ENCODE measurements at regions not wholly inside any gene's neighbourhood (a gene's known extent, or its start where the extent isn't known, plus 50 kb on each side); places are given as distances from the start of the nearest gene placed in this dataset.

DNA sequence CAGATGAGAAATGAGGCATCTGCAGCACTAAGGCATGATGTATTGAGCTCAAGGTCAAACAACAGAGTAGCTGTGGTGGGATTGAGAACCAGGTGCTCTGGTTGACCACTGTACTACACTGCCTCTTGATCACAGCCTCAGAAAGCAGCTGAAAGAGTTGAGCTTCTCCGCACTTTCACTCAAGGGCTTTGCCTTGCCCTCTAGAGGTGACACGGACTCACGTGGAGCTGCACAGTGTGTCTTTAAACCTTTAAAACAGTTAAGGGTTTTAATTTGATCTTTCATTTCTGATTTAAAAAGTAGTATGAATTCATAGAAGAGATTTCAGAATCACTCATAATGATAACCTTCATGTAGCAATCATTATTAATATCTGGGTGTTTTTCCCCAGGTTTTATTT lies 132.5 kb downstream of the RWDD3 start:
- no peaks in the 10 kb centered on the region for H3K9me3 ChIP-seq (ENCODE audit: control insufficient read depth, insufficient read depth, low read depth, low read length)
- ChIA-PET POLR2A (no interaction called here), CTCF (interaction anchor here (0.6 kb wide), 1 partner anchor 56 kb away, joined by 4 read pairs; no protein-coding TSS in a partner anchor)
- H3K27ac ChIP-seq (ENCODE audit: extremely low read depth, low read depth, low read length): no peak overlapping the region
- no peak overlapping the region for H3K4me3 ChIP-seq (ENCODE audit: low read depth, low read length)
- H3K36me3 ChIP-seq (ENCODE audit: control insufficient read depth in 2 of 2, insufficient read depth in 1 of 2, low read length in 2 of 2): no peaks in the 10 kb centered on the region
- H3K4me1 ChIP-seq (ENCODE audit: control insufficient read depth, insufficient read depth, low read length): no peaks in the 10 kb centered on the region
- TF ChIP-seq ZNF747 (tag by site-specific recombination; IDR thresholded peaks at IDR 0.05) (no peak), HOXD13 (CRISPR knock-in tag; IDR thresholded peaks at IDR 0.05; ENCODE audit: borderline replicate concordance) (no peak), ZNF776 (tag by site-specific recombination; IDR thresholded peaks at IDR 0.05; ENCODE audit: borderline replicate concordance) (no peak), ZNF530 (tag by site-specific recombination; IDR thresholded peaks at IDR 0.05; ENCODE audit: low read depth) (no peak), RBAK (tag by site-specific recombination; IDR thresholded peaks at IDR 0.05) (no peak), ZNF423 (tag by site-specific recombination; IDR thresholded peaks at IDR 0.05) (no peak), ZFP41 (tag by site-specific recombination; IDR thresholded peaks at IDR 0.05; ENCODE audit: borderline replicate concordance) (no peak), ZNF837 (tag by site-specific recombination; IDR thresholded peaks at IDR 0.05) (no peak), ZSCAN16 (tag by site-specific recombination; IDR thresholded peaks at IDR 0.05) (no peak), ZNF777 (tag by site-specific recombination; IDR thresholded peaks at IDR 0.05; ENCODE audit: borderline replicate concordance) (no peak)
- TF ChIP-seq, protein P1, sequence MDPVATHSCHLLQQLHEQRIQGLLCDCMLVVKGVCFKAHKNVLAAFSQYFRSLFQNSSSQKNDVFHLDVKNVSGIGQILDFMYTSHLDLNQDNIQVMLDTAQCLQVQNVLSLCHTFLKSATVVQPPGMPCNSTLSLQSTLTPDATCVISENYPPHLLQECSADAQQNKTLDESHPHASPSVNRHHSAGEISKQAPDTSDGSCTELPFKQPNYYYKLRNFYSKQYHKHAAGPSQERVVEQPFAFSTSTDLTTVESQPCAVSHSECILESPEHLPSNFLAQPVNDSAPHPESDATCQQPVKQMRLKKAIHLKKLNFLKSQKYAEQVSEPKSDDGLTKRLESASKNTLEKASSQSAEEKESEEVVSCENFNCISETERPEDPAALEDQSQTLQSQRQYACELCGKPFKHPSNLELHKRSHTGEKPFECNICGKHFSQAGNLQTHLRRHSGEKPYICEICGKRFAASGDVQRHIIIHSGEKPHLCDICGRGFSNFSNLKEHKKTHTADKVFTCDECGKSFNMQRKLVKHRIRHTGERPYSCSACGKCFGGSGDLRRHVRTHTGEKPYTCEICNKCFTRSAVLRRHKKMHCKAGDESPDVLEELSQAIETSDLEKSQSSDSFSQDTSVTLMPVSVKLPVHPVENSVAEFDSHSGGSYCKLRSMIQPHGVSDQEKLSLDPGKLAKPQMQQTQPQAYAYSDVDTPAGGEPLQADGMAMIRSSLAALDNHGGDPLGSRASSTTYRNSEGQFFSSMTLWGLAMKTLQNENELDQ (tag by site-specific recombination; IDR thresholded peaks at IDR 0.05; ENCODE audit: low read depth): no peak
- TF ChIP-seq, protein P2, sequence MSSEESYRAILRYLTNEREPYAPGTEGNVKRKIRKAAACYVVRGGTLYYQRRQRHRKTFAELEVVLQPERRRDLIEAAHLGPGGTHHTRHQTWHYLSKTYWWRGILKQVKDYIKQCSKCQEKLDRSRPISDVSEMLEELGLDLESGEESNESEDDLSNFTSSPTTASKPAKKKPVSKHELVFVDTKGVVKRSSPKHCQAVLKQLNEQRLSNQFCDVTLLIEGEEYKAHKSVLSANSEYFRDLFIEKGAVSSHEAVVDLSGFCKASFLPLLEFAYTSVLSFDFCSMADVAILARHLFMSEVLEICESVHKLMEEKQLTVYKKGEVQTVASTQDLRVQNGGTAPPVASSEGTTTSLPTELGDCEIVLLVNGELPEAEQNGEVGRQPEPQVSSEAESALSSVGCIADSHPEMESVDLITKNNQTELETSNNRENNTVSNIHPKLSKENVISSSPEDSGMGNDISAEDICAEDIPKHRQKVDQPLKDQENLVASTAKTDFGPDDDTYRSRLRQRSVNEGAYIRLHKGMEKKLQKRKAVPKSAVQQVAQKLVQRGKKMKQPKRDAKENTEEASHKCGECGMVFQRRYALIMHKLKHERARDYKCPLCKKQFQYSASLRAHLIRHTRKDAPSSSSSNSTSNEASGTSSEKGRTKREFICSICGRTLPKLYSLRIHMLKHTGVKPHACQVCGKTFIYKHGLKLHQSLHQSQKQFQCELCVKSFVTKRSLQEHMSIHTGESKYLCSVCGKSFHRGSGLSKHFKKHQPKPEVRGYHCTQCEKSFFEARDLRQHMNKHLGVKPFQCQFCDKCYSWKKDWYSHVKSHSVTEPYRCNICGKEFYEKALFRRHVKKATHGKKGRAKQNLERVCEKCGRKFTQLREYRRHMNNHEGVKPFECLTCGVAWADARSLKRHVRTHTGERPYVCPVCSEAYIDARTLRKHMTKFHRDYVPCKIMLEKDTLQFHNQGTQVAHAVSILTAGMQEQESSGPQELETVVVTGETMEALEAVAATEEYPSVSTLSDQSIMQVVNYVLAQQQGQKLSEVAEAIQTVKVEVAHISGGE (tag by site-specific recombination; conservative IDR thresholded peaks at IDR 0.05; ENCODE audit: low read depth): no peak
- TF ChIP-seq, protein P3, sequence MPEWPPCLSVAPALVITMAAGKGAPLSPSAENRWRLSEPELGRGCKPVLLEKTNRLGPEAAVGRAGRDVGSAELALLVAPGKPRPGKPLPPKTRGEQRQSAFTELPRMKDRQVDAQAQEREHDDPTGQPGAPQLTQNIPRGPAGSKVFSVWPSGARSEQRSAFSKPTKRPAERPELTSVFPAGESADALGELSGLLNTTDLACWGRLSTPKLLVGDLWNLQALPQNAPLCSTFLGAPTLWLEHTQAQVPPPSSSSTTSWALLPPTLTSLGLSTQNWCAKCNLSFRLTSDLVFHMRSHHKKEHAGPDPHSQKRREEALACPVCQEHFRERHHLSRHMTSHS (tag by site-specific recombination; IDR thresholded peaks at IDR 0.05): no peak
- TF ChIP-seq, protein P4, sequence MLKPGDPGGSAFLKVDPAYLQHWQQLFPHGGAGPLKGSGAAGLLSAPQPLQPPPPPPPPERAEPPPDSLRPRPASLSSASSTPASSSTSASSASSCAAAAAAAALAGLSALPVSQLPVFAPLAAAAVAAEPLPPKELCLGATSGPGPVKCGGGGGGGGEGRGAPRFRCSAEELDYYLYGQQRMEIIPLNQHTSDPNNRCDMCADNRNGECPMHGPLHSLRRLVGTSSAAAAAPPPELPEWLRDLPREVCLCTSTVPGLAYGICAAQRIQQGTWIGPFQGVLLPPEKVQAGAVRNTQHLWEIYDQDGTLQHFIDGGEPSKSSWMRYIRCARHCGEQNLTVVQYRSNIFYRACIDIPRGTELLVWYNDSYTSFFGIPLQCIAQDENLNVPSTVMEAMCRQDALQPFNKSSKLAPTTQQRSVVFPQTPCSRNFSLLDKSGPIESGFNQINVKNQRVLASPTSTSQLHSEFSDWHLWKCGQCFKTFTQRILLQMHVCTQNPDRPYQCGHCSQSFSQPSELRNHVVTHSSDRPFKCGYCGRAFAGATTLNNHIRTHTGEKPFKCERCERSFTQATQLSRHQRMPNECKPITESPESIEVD (tag by site-specific recombination; IDR thresholded peaks at IDR 0.05): no peak
- TF ChIP-seq, protein P5, sequence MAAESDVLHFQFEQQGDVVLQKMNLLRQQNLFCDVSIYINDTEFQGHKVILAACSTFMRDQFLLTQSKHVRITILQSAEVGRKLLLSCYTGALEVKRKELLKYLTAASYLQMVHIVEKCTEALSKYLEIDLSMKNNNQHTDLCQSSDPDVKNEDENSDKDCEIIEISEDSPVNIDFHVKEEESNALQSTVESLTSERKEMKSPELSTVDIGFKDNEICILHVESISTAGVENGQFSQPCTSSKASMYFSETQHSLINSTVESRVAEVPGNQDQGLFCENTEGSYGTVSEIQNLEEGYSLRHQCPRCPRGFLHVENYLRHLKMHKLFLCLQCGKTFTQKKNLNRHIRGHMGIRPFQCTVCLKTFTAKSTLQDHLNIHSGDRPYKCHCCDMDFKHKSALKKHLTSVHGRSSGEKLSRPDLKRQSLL (tag by site-specific recombination; IDR thresholded peaks at IDR 0.05): no peak
- TF ChIP-seq, protein P6, sequence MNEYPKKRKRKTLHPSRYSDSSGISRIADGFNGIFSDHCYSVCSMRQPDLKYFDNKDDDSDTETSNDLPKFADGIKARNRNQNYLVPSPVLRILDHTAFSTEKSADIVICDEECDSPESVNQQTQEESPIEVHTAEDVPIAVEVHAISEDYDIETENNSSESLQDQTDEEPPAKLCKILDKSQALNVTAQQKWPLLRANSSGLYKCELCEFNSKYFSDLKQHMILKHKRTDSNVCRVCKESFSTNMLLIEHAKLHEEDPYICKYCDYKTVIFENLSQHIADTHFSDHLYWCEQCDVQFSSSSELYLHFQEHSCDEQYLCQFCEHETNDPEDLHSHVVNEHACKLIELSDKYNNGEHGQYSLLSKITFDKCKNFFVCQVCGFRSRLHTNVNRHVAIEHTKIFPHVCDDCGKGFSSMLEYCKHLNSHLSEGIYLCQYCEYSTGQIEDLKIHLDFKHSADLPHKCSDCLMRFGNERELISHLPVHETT (tag by site-specific recombination; IDR thresholded peaks at IDR 0.05): no peak
- TF ChIP-seq, protein P7, sequence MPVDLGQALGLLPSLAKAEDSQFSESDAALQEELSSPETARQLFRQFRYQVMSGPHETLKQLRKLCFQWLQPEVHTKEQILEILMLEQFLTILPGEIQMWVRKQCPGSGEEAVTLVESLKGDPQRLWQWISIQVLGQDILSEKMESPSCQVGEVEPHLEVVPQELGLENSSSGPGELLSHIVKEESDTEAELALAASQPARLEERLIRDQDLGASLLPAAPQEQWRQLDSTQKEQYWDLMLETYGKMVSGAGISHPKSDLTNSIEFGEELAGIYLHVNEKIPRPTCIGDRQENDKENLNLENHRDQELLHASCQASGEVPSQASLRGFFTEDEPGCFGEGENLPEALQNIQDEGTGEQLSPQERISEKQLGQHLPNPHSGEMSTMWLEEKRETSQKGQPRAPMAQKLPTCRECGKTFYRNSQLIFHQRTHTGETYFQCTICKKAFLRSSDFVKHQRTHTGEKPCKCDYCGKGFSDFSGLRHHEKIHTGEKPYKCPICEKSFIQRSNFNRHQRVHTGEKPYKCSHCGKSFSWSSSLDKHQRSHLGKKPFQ (tag by site-specific recombination; IDR thresholded peaks at IDR 0.05): no peak

Data from HEK293 (cell line).